Kidney tubule cell (primary cell): ENCODE measurements at regions not wholly inside any gene's neighbourhood (a gene's known extent, or its start where the extent isn't known, plus 50 kb on each side); places are given as distances from the start of the nearest gene placed in this dataset.
"Not testable (repeated sequence)": the region's sequence is repeated elsewhere in the genome, so short reads cannot be mapped to it uniquely, and the experiment has no call there.

ENCODE experiments used
- DNase-seq: peaks from one replicate; pipeline ENCODE4 v3.0.0-alpha.2; 2018; ENCODE audit warnings: low spot score

GRCh38 chr4:126853715-126854114, 779.0 kb upstream of the INTU start:
- no peak for DNase-seq

- DNase-seq, result no peak
Observed at GRCh38 chr4:126856906-126857305, 775.9 kb upstream of the INTU start.

GRCh38 chr4:126859314-126859713, 773.4 kb upstream of the INTU start:
- peak; percentile 52 for DNase-seq

- DNase-seq, result no peak
Observed at GRCh38 chr4:126859872-126860271, 772.9 kb upstream of the INTU start.

GRCh38 chr4:126860308-126860707, 772.4 kb upstream of the INTU start:
- no peak for DNase-seq

- no peak for DNase-seq
Observed at GRCh38 chr4:126869967-126870366, 762.8 kb upstream of the INTU start.

GRCh38 chr4:126871810-126872209, 760.9 kb upstream of the INTU start:
- DNase-seq, result no peak

GRCh38 chr4:126874533-126874932, 758.2 kb upstream of the INTU start:
- no peak for DNase-seq

- peak; percentile 30 for DNase-seq
Observed at GRCh38 chr4:126888968-126889367, 743.8 kb upstream of the INTU start.

- DNase-seq, result no peak
Observed at GRCh38 chr4:126890383-126890782, 742.4 kb upstream of the INTU start.

- DNase-seq, result peak; percentile 5
Observed at GRCh38 chr4:126890994-126891393, 741.8 kb upstream of the INTU start.

GRCh38 chr4:126894963-126895362, 737.8 kb upstream of the INTU start:
- no peak for DNase-seq

- DNase-seq, result no peak
Observed at GRCh38 chr4:126895988-126896570, 736.7 kb upstream of the INTU start.

- DNase-seq, result no peak
Observed at GRCh38 chr4:126897038-126897437, 735.7 kb upstream of the INTU start.

GRCh38 chr4:126898815-126899214, 733.9 kb upstream of the INTU start:
- DNase-seq, result no peak

- DNase-seq, result peak; percentile 68
Observed at GRCh38 chr4:126899331-126899801, 733.4 kb upstream of the INTU start.

- no peak for DNase-seq
Observed at GRCh38 chr4:126906466-126906865, 726.3 kb upstream of the INTU start.

GRCh38 chr4:126907389-126907788, 725.4 kb upstream of the INTU start:
- no peak for DNase-seq

- no peak for DNase-seq
Observed at GRCh38 chr4:126916049-126916625, 716.6 kb upstream of the INTU start.

- no peak for DNase-seq
Observed at GRCh38 chr4:126916626-126917140, 716.1 kb upstream of the INTU start.

GRCh38 chr4:126922328-126922938, 710.3 kb upstream of the INTU start:
- not testable (repeated sequence) for DNase-seq

GRCh38 chr4:126924237-126924636, 708.5 kb upstream of the INTU start:
- DNase-seq, result no peak

- not testable (repeated sequence) for DNase-seq
Observed at GRCh38 chr4:126930059-126930458, 702.7 kb upstream of the INTU start.
